ENCODE measurements at regions not wholly inside any gene's neighbourhood (a gene's known extent, or its start where the extent isn't known, plus 50 kb on each side); places are given as distances from the start of the nearest gene placed in this dataset.

GRCh38 chr18:30787410-30787809 lies 255.1 kb downstream of the DSC3 start:
- no peak for TF ChIP-seq POLR2A (IDR thresholded peaks at IDR 0.05)
- TF ChIP-seq CTCF (IDR thresholded peaks at IDR 0.05), result no peak
